Lower leg skin (tissue), 3 donors: ENCODE measurements at regions not wholly inside any gene's neighbourhood (a gene's known extent, or its start where the extent isn't known, plus 50 kb on each side); places are given as distances from the start of the nearest gene placed in this dataset.

Experiments used
- CTCF ChIP-seq, 3 donors: fragments of 450-650 bp; IDR thresholded peaks; one replicate each; pipeline ENCODE4 v1.5.1; 2016; ENCODE audit warnings: antibody characterized with exemption in 3 of 3, mild to moderate bottlenecking in 3 of 3, moderate library complexity in 2 of 3
- POLR2A ChIP-seq, 2 donors: fragments of 450-650 bp; IDR thresholded peaks; one replicate each; pipeline ENCODE4 v1.6.1; 2016 to 2017; ENCODE audit warnings: antibody characterized with exemption in 2 of 2, mild to moderate bottlenecking in 1 of 2, moderate library complexity in 1 of 2

GRCh38 chr4:187251896-187252295 lies 528.2 kb upstream of the FAT1 start:
- TF ChIP-seq CTCF (IDR thresholded peaks at IDR 0.05) = no peak
- no peak for TF ChIP-seq POLR2A (IDR thresholded peaks at IDR 0.05)
